ENCODE measurements at regions not wholly inside any gene's neighbourhood (a gene's known extent, or its start where the extent isn't known, plus 50 kb on each side); places are given as distances from the start of the nearest gene placed in this dataset.
A peak's percentile ranks its signal among the peaks of the same experiment; 100 is the strongest.
"Not testable (repeated sequence)": the region's sequence is repeated elsewhere in the genome, so short reads cannot be mapped to it uniquely, and the experiment has no call there.

GRCh38 chr2:7878266-7878665 is 803.6 kb upstream of the ID2 start:
- not testable (repeated sequence) for DNase-seq

GRCh38 chr2:7878786-7879482 is 802.9 kb upstream of the ID2 start:
- peak in 1 of 2 experiments; percentile 40 for DNase-seq

- DNase-seq: no peak
Measured at GRCh38 chr2:7879483-7879835, 802.4 kb upstream of the ID2 start.

- no peak for DNase-seq
Measured at GRCh38 chr2:7880126-7880525, 801.7 kb upstream of the ID2 start.

GRCh38 chr2:7880566-7880965 is 801.3 kb upstream of the ID2 start:
- no peak for DNase-seq

- no peak for DNase-seq
Measured at GRCh38 chr2:7881063-7881462, 800.8 kb upstream of the ID2 start.

GRCh38 chr2:7881466-7881865 is 800.4 kb upstream of the ID2 start:
- DNase-seq: no peak

GRCh38 chr2:7882296-7882695 is 799.6 kb upstream of the ID2 start:
- DNase-seq: no peak

- no peak for DNase-seq
Measured at GRCh38 chr2:7884338-7884737, 797.5 kb upstream of the ID2 start.

GRCh38 chr2:7886666-7887065 is 795.2 kb upstream of the ID2 start:
- DNase-seq: no peak

- no peak for DNase-seq
Measured at GRCh38 chr2:7887441-7887840, 794.4 kb upstream of the ID2 start.

- DNase-seq: no peak
Measured at GRCh38 chr2:7888876-7889275, 793.0 kb upstream of the ID2 start.

- no peak for DNase-seq
Measured at GRCh38 chr2:7891312-7891711, 790.5 kb upstream of the ID2 start.

GRCh38 chr2:7895289-7895688 is 786.6 kb upstream of the ID2 start:
- DNase-seq: no peak

GRCh38 chr2:7896940-7897487 is 784.8 kb upstream of the ID2 start:
- DNase-seq: no peak

- DNase-seq: peak in 1 of 2 experiments; percentile 9
Measured at GRCh38 chr2:7899241-7899640, 782.6 kb upstream of the ID2 start.

GRCh38 chr2:7899923-7900322 is 781.9 kb upstream of the ID2 start:
- DNase-seq: no peak

GRCh38 chr2:7900593-7900992 is 781.3 kb upstream of the ID2 start:
- DNase-seq: no peak

GRCh38 chr2:7902251-7902765 is 779.5 kb upstream of the ID2 start:
- no peak for DNase-seq

- no peak for DNase-seq
Measured at GRCh38 chr2:7904319-7904718, 777.5 kb upstream of the ID2 start.

- peak; percentile 86 to 91 for DNase-seq
Measured at GRCh38 chr2:7905756-7906155, 776.1 kb upstream of the ID2 start.

- DNase-seq: no peak
Measured at GRCh38 chr2:7906431-7906830, 775.4 kb upstream of the ID2 start.

- DNase-seq: no peak
Measured at GRCh38 chr2:7907041-7907440, 774.8 kb upstream of the ID2 start.

GRCh38 chr2:7910752-7911151 is 771.1 kb upstream of the ID2 start:
- DNase-seq: no peak

GRCh38 chr2:7911196-7911595 is 770.7 kb upstream of the ID2 start:
- DNase-seq: no peak
